PC-3 (cell line): ENCODE measurements at regions not wholly inside any gene's neighbourhood (a gene's known extent, or its start where the extent isn't known, plus 50 kb on each side); places are given as distances from the start of the nearest gene placed in this dataset.

ENCODE experiments used
- ATAC-seq: fragments of 200-7000 bp; cut with Tn5 transposase; 2 replicates; pipeline ENCODE4 v1.9.1; 2020; ENCODE audit warnings: mild to moderate bottlenecking, moderate library complexity
- BruUV-seq: library from RNA; stranded (reverse); fragments of 400-500 nt; replicated peaks from 2 replicates; lab custom pipeline; 2021; lab: Mats Ljungman, UMichigan
- CTCF ChIA-PET: fragments of 300-600 bp; sonication (Branson Sonifier 250); formaldehyde crosslinking; loops from one replicate; lab custom pipeline; 2022; ENCODE audit warnings: antibody characterized with exemption; lab: Charles Lee
- POLR2A ChIA-PET: fragments of 300-600 bp; sonication (Branson Sonifier 250); formaldehyde crosslinking; loops from one replicate; lab custom pipeline; 2022; ENCODE audit warnings: antibody characterized with exemption; ENCODE audit not compliant: unreplicated experiment; lab: Charles Lee
- DNase-seq: peaks from one replicate; pipeline ENCODE4 v3.0.0-alpha.2; 2015
- H2AFZ ChIP-seq: fragments of 300-600 bp; sonication (generic); 2 replicates; pipeline ENCODE4 v1.6.0; 2016; ENCODE audit warnings: antibody characterized with exemption, low read length
- H3F3A ChIP-seq: fragments of 300-600 bp; sonication (generic); one replicate; pipeline ENCODE4 v1.6.0; 2017; ENCODE audit warnings: antibody characterized with exemption, low read length, control low read depth, mild to moderate bottlenecking; ENCODE audit not compliant: unreplicated experiment
- H3K27ac ChIP-seq: fragments of 300-600 bp; sonication (generic); 2 replicates; pipeline ENCODE4 v1.5.1; 2016; ENCODE audit warnings: mild to moderate bottlenecking, low read length
- H3K27me3 ChIP-seq: fragments of 300-600 bp; sonication (generic); 2 replicates; pipeline ENCODE4 v1.6.1; 2016; ENCODE audit warnings: low read length, mixed read lengths
- H3K36me3 ChIP-seq: fragments of 300-600 bp; sonication (generic); 2 replicates; pipeline ENCODE4 v1.6.1; 2016; ENCODE audit warnings: low read depth, mixed run types, low read length, mixed read lengths
- H3K4me1 ChIP-seq: fragments of 300-600 bp; sonication (generic); 2 replicates; pipeline ENCODE4 v1.5.1; 2016; ENCODE audit warnings: low read length; ENCODE audit not compliant: insufficient read depth
- H3K4me2 ChIP-seq: fragments of 300-600 bp; sonication (generic); 2 replicates; pipeline ENCODE4 v1.6.0; 2016; ENCODE audit warnings: low read length
- H3K4me3 ChIP-seq: fragments of 300-600 bp; sonication (generic); 2 replicates; pipeline ENCODE4 v1.5.1; 2016; ENCODE audit warnings: mild to moderate bottlenecking, low read length, mixed read lengths
- H3K79me2 ChIP-seq: fragments of 300-600 bp; sonication (generic); 2 replicates; pipeline ENCODE4 v1.6.1; 2017; ENCODE audit warnings: low read length, mixed read lengths
- H3K9ac ChIP-seq: fragments of 300-600 bp; sonication (generic); 2 replicates; pipeline ENCODE4 v1.6.0; 2016; ENCODE audit warnings: mild to moderate bottlenecking, low read length
- H3K9me2 ChIP-seq: fragments of 300-600 bp; sonication (generic); replicated peaks from 2 replicates; pipeline ENCODE4 v1.6.1; 2016; ENCODE audit warnings: mixed run types, low read length, mixed read lengths
- H3K9me3 ChIP-seq: fragments of 300-600 bp; sonication (generic); 2 replicates; pipeline ENCODE4 v1.6.1; 2016; ENCODE audit warnings: low read length, mixed read lengths
- H4K20me1 ChIP-seq: fragments of 300-600 bp; sonication (generic); 2 replicates; pipeline ENCODE4 v1.6.1; 2016; ENCODE audit warnings: low read length, mixed read lengths
- EZH2 ChIP-seq: fragments of 300-600 bp; sonication (generic); IDR thresholded peaks from one replicate; pipeline ENCODE4 v1.6.1; 2017; ENCODE audit warnings: antibody characterized with exemption, mild to moderate bottlenecking, low read length; ENCODE audit not compliant: unreplicated experiment
- EZH2phosphoT487 ChIP-seq: fragments of 300-600 bp; sonication (generic); IDR thresholded peaks from 2 replicates; pipeline ENCODE4 v1.6.1; 2018; ENCODE audit warnings: mild to moderate bottlenecking, antibody characterized with exemption, low read length, borderline replicate concordance
- intact Hi-C: fragments of 100-400 bp; cut with micrococcal nuclease; formaldehyde crosslinking; loops from 2 replicates; pipeline ENCODE4 v1.9.0; 2023
- TF ChIP-seq, protein P1 (sequence below): fragments of 300-600 bp; sonication (generic); conservative IDR thresholded peaks from 2 replicates; pipeline ENCODE4 v1.5.1; 2017; ENCODE audit warnings: antibody characterized with exemption, low read depth, mild to moderate bottlenecking, low read length

DNA sequence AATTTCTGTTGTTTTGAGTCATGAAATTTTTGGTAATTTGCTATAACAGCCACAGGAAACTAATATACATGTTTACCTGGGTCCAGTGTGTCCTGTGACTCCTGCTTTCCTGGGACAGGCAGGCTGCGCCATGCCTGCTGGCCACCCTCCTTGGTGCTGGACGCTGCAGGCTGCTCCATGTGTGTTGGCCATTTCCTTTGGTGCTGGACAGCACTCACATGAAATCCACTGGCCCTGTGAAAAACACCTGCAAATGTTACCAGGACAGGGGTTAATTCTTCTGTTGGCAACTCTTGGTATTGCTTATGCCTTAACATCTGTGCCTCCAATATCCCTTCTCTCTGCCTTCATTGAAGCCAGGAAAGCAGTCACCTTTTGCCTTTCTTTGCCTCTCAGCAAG is 86.9 kb upstream of the ATP10A start:
- H3K36me3 ChIP-seq, result no peaks in the 10 kb centered on the region
- H3K9ac ChIP-seq, result no peak overlapping the region
- H3K9me3 ChIP-seq, result no peaks in the 10 kb centered on the region
- no peaks in the 10 kb centered on the region for H3K27me3 ChIP-seq
- no peak for DNase-seq
- H3F3A ChIP-seq, result no peaks in the 10 kb centered on the region
- POLR2A ChIA-PET, result no interaction called here
- no peak overlapping the region for H3K27ac ChIP-seq
- CTCF ChIA-PET, result no interaction called here
- H3K4me1 ChIP-seq, result peaks cover 3% of the 10 kb centered on the region; the same call in 1 of the 2 replicates
- intact Hi-C loops, result no loop called here
- H3K4me3 ChIP-seq, result no peak overlapping the region
- no peaks in the 10 kb centered on the region for H3K79me2 ChIP-seq
- no peak for ATAC-seq
- H2AFZ ChIP-seq, result no peak overlapping the region
- H4K20me1 ChIP-seq, result no peaks in the 10 kb centered on the region
- no TSS peak for BruUV-seq
- no peak overlapping the region for H3K4me2 ChIP-seq
- no peaks in the 10 kb centered on the region for H3K9me2 ChIP-seq
- TF ChIP-seq EZH2phosphoT487 (no peak), EZH2 (no peak)
- TF ChIP-seq, protein P1, sequence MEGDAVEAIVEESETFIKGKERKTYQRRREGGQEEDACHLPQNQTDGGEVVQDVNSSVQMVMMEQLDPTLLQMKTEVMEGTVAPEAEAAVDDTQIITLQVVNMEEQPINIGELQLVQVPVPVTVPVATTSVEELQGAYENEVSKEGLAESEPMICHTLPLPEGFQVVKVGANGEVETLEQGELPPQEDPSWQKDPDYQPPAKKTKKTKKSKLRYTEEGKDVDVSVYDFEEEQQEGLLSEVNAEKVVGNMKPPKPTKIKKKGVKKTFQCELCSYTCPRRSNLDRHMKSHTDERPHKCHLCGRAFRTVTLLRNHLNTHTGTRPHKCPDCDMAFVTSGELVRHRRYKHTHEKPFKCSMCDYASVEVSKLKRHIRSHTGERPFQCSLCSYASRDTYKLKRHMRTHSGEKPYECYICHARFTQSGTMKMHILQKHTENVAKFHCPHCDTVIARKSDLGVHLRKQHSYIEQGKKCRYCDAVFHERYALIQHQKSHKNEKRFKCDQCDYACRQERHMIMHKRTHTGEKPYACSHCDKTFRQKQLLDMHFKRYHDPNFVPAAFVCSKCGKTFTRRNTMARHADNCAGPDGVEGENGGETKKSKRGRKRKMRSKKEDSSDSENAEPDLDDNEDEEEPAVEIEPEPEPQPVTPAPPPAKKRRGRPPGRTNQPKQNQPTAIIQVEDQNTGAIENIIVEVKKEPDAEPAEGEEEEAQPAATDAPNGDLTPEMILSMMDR, result no peak

DNA sequence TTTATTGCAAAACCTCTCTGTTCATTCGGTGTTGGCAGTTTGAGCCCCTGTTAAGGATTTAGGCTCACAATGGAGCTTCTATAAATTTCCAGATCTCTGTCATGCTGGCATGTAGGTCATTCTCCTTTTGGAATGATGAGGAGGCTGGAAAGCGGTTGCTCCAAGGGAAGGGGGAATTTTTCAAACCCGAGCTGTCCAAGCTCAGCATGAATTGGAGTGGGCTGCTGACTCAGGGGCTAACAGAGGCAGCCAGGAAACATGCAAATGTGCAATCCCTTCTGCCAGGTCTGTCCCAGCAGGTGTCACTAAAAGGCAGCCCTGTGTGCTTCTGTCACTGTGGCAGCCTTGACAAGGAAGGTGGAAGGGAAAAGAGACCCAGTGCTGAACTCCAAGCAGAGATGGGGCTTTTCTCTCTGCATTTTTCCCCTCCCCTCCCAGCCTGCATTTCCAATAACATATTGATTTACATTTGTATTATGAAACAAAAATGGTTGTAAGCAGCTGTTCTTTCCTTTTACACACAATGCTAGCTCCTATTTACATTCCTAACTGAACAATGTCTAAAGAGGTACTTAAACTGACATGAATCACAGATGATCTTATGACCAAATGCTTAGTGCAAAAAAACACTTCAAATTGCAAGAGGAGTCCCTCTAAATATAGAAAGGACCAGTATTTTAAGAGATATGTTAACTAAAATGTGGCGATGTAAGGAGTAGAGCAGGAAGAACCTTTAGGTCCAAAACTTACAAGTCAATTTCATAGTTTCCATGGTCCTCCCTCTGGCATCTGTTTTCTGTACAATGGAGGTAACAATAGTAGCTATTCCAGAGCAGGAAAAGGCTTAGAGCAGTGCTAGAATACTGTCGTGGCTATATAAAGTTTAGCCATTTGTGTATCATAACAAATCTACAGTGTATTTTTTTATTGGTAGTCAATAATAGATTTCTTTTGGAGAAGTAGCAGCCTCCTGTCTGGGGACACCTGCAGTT is 84.5 kb upstream of the ATP10A start:
- H2AFZ ChIP-seq, result no peak overlapping the region
- no peaks in the 10 kb centered on the region for H4K20me1 ChIP-seq
- no peaks in the 10 kb centered on the region for H3F3A ChIP-seq
- H3K27ac ChIP-seq, result no peak overlapping the region
- H3K4me2 ChIP-seq, result peak overlapping the region; percentile 38; the same call in 1 of the 2 replicates
- H3K9me2 ChIP-seq, result no peaks in the 10 kb centered on the region
- no peak overlapping the region for H3K9ac ChIP-seq
- DNase-seq (peak; percentile 53), ATAC-seq (peak; percentile 40; the same call in 1 of the 2 replicates)
- H3K4me1 ChIP-seq, result peaks cover 3% of the 10 kb centered on the region; the same call in 1 of the 2 replicates
- POLR2A ChIA-PET, result interaction anchor here (0.6 kb wide), 1 partner anchor 53 kb away, joined by 4 read pairs; no protein-coding TSS in a partner anchor
- H3K36me3 ChIP-seq, result no peaks in the 10 kb centered on the region
- CTCF ChIA-PET, result no interaction called here
- intact Hi-C loops, result loop anchor here (1.0 to 10.0 kb wide), 2 partner anchors 137 to 917 kb away; no protein-coding TSS in a partner anchor
- no peaks in the 10 kb centered on the region for H3K9me3 ChIP-seq
- no peak for TF ChIP-seq EZH2
- TF ChIP-seq, protein P1, result peak; percentile 45; the same call in 1 of the 2 replicates
- no peak for TF ChIP-seq EZH2phosphoT487
- H3K79me2 ChIP-seq, result no peaks in the 10 kb centered on the region
- H3K27me3 ChIP-seq, result no peaks in the 10 kb centered on the region
- no TSS peak for BruUV-seq
- H3K4me3 ChIP-seq, result no peak overlapping the region
